ENCODE measurements at regions not wholly inside any gene's neighbourhood (a gene's known extent, or its start where the extent isn't known, plus 50 kb on each side); places are given as distances from the start of the nearest gene placed in this dataset.

DNA sequence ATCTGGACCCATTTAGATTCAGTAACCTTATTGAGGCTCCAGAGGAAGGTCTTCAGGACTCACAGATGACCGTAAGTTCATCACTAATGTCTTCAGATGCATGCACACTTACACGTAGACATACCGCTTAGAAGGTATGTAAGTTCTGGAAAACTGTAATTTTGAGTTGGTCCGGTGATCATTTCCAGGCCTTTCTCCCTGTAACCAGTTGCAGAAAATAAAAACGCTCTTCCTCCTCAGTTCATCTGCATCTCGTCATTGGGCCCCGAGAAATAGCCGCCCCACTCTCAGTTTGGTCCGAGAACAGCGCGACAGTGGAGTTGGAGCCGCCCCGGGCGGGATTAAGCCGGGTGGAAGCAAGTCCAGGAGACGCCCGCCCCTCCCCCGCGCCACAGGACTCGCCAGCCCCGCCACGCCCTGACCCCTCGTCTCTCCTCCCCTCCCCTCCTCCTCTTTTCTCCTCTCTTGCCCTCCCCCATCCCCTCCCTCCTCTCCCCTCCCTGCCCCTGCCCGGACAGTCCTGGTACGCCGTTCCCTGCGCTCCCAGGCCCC, 83.7 kb downstream of the TNFAIP2 start:
- no peak for DNase-seq (ENCODE audit: low spot score)

GRCh38 chr14:103207388-103208072, 84.3 kb downstream of the TNFAIP2 start:
- no peak for DNase-seq (ENCODE audit: low spot score)

- no peak for DNase-seq (ENCODE audit: low spot score)
Observed at GRCh38 chr14:103209054-103209453, 85.8 kb downstream of the TNFAIP2 start.

- no peak for DNase-seq (ENCODE audit: low spot score)
Observed at GRCh38 chr14:103209506-103209905, 86.2 kb downstream of the TNFAIP2 start.

GRCh38 chr14:103213331-103213730, 90.1 kb downstream of the TNFAIP2 start:
- DNase-seq (ENCODE audit: low spot score), result no peak

- DNase-seq (ENCODE audit: low spot score), result no peak
Observed at GRCh38 chr14:103214461-103214958, 91.2 kb downstream of the TNFAIP2 start.

DNA sequence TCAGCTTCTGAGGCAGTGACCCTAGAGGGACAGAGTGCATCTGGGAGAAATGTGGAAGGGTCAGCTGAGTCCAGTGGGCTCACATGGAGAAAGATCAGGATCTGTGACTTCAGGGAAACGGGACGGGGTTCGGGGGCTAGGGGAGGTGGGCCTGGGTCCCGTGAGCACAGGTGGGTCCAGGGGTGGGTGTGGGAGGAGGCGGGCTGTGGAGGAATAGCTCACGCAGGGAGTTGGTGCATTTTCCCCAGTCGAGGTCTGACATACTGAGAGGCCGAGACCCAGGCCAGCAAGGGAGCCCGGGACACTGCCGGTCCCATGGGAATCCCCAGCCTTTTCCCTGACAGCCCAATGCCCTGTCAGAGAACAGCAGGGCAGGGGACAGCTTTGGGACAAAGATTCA, 93.1 kb downstream of the TNFAIP2 start:
- no peak for DNase-seq (ENCODE audit: low spot score)

- DNase-seq (ENCODE audit: low spot score), result no peak
Observed at GRCh38 chr14:103216857-103217256, 93.6 kb downstream of the TNFAIP2 start.

- DNase-seq (ENCODE audit: low spot score), result no peak
Observed at GRCh38 chr14:103217538-103217937, 94.3 kb downstream of the TNFAIP2 start.

- no peak for DNase-seq (ENCODE audit: low spot score)
Observed at GRCh38 chr14:103220134-103220981, 97.1 kb downstream of the TNFAIP2 start.

DNA sequence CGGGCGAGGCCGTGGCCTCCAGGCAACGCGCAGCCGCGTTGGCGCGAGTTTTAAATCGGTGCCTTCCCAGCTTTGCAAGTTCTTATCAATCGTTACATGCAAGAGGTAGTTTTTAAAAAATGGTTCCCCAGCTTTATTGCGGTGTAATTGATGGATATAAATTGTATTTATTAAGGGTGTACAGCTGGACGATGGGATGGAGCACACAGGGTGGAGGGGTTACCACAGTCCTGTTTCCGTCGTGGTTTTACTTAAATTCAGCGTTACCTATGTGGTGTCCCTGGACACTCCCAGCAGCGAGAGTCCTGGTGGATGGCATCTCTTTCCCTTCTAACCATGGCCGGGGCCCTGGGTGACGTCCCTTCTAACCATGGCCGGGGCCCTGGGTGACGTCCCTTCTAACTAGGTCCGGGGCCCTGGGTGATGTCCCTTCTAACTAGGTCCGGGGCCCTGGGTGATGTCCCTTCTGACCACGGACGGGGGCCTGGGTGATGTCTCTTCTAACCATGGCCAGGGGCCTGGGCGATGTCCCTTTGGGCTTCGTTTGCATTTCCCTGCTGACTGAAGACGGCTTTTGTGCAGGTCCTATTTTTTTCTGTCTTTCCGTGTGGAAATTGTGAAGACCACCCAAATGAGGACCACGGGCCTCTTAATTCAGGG, 97.9 kb downstream of the TNFAIP2 start:
- DNase-seq (ENCODE audit: low spot score), result no peak

- DNase-seq (ENCODE audit: low spot score), result no peak
Observed at GRCh38 chr14:103221781-103222358, 98.6 kb downstream of the TNFAIP2 start.

- no peak for DNase-seq (ENCODE audit: low spot score)
Observed at GRCh38 chr14:103223818-103224352, 100.6 kb downstream of the TNFAIP2 start.

- no peak for DNase-seq (ENCODE audit: low spot score)
Observed at GRCh38 chr14:103225062-103225461, 101.8 kb downstream of the TNFAIP2 start.

- no peak for DNase-seq (ENCODE audit: low spot score)
Observed at GRCh38 chr14:103225476-103225875, 102.2 kb downstream of the TNFAIP2 start.

DNA sequence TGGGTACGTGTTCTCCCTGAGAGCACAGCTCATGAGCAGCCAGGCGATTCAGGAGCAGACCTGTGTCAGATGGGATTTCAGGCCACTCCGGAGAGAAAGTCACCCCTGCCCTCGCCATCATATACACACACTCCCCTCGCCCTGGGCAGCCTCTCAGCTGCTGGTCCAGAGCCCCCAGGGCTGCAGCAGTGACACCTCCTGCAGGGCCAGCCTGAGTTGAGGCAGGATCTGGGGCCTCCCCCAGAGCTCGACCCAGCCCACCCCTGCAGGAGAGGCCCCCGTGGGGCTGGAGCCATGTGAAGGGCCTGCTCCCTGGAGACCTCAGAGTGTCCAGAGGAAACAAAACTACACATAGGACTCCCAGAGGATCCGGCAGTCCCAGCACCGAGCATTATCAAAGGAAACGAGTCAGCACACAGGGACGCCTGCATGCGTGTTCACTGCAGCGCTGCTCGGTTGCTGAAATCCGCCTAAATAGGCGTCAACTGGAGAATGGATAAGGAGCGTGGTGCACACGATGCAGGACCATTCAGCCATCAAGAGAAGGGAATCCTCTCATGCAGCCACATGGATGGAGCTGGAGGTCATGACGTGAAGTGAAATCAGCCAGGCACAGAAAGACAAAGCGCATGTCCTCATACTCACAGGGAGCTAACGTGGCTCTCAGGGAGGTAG, 104.0 kb downstream of the TNFAIP2 start:
- no peak for DNase-seq (ENCODE audit: low spot score)

GRCh38 chr14:103228076-103228806, 105.0 kb downstream of the TNFAIP2 start:
- DNase-seq (ENCODE audit: low spot score), result no peak

- no peak for DNase-seq (ENCODE audit: low spot score)
Observed at GRCh38 chr14:103228866-103229265, 105.2 kb upstream of the EIF5 start.

DNA sequence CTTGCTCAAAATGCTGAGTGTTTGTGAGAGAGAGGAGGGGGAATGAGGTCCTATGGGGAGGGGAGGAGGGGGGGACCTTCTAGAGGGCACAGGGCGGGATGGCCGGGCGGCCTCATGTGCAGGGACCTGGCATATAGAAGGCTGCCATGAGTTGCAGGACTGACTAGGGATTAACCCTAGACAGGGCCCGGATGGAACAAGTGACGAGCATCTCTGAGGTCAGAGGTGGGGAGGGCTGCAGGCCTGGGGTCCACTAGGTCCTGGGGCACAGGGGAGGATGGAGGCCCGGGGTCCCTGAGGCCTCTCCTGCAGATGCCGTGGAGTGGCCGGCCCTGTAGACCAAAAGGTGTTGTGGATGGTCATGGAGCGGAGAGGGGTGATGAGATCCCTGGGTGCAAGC, 104.0 kb upstream of the EIF5 start:
- no peak for DNase-seq (ENCODE audit: low spot score)

- no peak for DNase-seq (ENCODE audit: low spot score)
Observed at GRCh38 chr14:103230658-103231334, 103.2 kb upstream of the EIF5 start.
